NCI-H1930 (cell line): ENCODE measurements at regions not wholly inside any gene's neighbourhood (a gene's known extent, or its start where the extent isn't known, plus 50 kb on each side); places are given as distances from the start of the nearest gene placed in this dataset.

ENCODE experiments used
- DNase-seq, 2 experiments: peaks; one replicate each; lab custom pipeline; 2025; lab: John Stamatoyannopoulos, UW

- DNase-seq = no peak
Observed at GRCh38 chr12:23185346-23185745, 560.4 kb downstream of the ETNK1 start.

- no peak for DNase-seq
Observed at GRCh38 chr12:23186950-23187349, 562.0 kb downstream of the ETNK1 start.

- DNase-seq = no peak
Observed at GRCh38 chr12:23193552-23193951, 568.6 kb downstream of the ETNK1 start.

GRCh38 chr12:23197266-23197665 is 572.3 kb downstream of the ETNK1 start:
- DNase-seq = no peak

GRCh38 chr12:23202728-23203127 is 577.8 kb downstream of the ETNK1 start:
- no peak for DNase-seq

- DNase-seq = peak; percentile 25 to 42
Observed at GRCh38 chr12:23204933-23205778, 580.2 kb downstream of the ETNK1 start.

- no peak for DNase-seq
Observed at GRCh38 chr12:23209793-23210192, 584.8 kb downstream of the ETNK1 start.

GRCh38 chr12:23210573-23210972 is 585.6 kb downstream of the ETNK1 start:
- DNase-seq = no peak

GRCh38 chr12:23211384-23212320 is 586.7 kb downstream of the ETNK1 start:
- no peak for DNase-seq

- no peak for DNase-seq
Observed at GRCh38 chr12:23217158-23217557, 592.2 kb downstream of the ETNK1 start.

- DNase-seq = no peak
Observed at GRCh38 chr12:23217667-23218066, 592.7 kb downstream of the ETNK1 start.

- no peak for DNase-seq
Observed at GRCh38 chr12:23221066-23221465, 596.1 kb downstream of the ETNK1 start.

GRCh38 chr12:23221926-23222325 is 597.0 kb downstream of the ETNK1 start:
- no peak for DNase-seq

- DNase-seq = no peak
Observed at GRCh38 chr12:23222801-23223200, 597.8 kb downstream of the ETNK1 start.

GRCh38 chr12:23228101-23228500 is 603.1 kb downstream of the ETNK1 start:
- DNase-seq = no peak

GRCh38 chr12:23230899-23231298 is 605.9 kb downstream of the ETNK1 start:
- DNase-seq = no peak

- DNase-seq = no peak
Observed at GRCh38 chr12:23236066-23236780, 611.3 kb downstream of the ETNK1 start.

- DNase-seq = no peak
Observed at GRCh38 chr12:23236811-23237210, 611.8 kb downstream of the ETNK1 start.

GRCh38 chr12:23238190-23238589 is 613.2 kb downstream of the ETNK1 start:
- DNase-seq = no peak

GRCh38 chr12:23238957-23239356 is 614.0 kb downstream of the ETNK1 start:
- no peak for DNase-seq

- no peak for DNase-seq
Observed at GRCh38 chr12:23245186-23245585, 620.2 kb downstream of the ETNK1 start.

GRCh38 chr12:23253191-23253590 is 628.2 kb downstream of the ETNK1 start:
- DNase-seq = no peak
